GM12891 (cell line): ENCODE measurements at regions not wholly inside any gene's neighbourhood (a gene's known extent, or its start where the extent isn't known, plus 50 kb on each side); places are given as distances from the start of the nearest gene placed in this dataset.

Experiments
- POLR2A ChIP-seq: IDR thresholded peaks from 2 replicates; pipeline ENCODE4 v1.6.1; 2011; ENCODE audit warnings: low read depth, low read length, control low read depth
- POLR2AphosphoS5 ChIP-seq: IDR thresholded peaks from 2 replicates; pipeline ENCODE4 v1.6.1; 2011; ENCODE audit warnings: low read depth, low read length, control low read depth
- SPI1 ChIP-seq: IDR thresholded peaks from 2 replicates; pipeline ENCODE4 v1.6.1; 2011; ENCODE audit warnings: low read depth, low read length, control low read depth
- TAF1 ChIP-seq: IDR thresholded peaks from 2 replicates; pipeline ENCODE4 v1.6.1; 2011; ENCODE audit warnings: low read depth, low read length, control low read depth

GRCh38 chr6:96330884-96331283 is 190.7 kb upstream of the UFL1 start:
- TF ChIP-seq POLR2A (no peak), POLR2AphosphoS5 (no peak), TAF1 (no peak), SPI1 (no peak)
